Panc1 (cell line): ENCODE measurements at regions not wholly inside any gene's neighbourhood (a gene's known extent, or its start where the extent isn't known, plus 50 kb on each side); places are given as distances from the start of the nearest gene placed in this dataset.

Source experiments
- ATAC-seq: fragments of 200-7000 bp; cut with Tn5 transposase; 2 replicates; pipeline ENCODE4 v1.9.1; 2020; ENCODE audit warnings: mild to moderate bottlenecking, moderate library complexity
- BruUV-seq: library from RNA; stranded (reverse); fragments of 400-500 nt; replicated peaks from 2 replicates; lab custom pipeline; 2021; lab: Mats Ljungman, UMichigan
- CTCF ChIA-PET: fragments of 300-600 bp; sonication (Branson Sonifier 250); formaldehyde crosslinking; loops from one replicate; lab custom pipeline; 2022; ENCODE audit warnings: antibody characterized with exemption; lab: Charles Lee
- POLR2A ChIA-PET: fragments of 300-600 bp; sonication (Branson Sonifier 250); formaldehyde crosslinking; loops from one replicate; lab custom pipeline; 2022; ENCODE audit warnings: antibody characterized with exemption; lab: Charles Lee
- DNase-seq: peaks from one replicate; pipeline ENCODE4 v3.0.0-alpha.2; 2010; ENCODE audit warnings: low read depth, low spot score
- H3K27ac ChIP-seq: 2 replicates; pipeline ENCODE4 v1.5.1; 2011; ENCODE audit warnings: mild to moderate bottlenecking, low read length, inconsistent platforms
- H3K27me3 ChIP-seq: fragments of 200-500 bp; sonication (Bioruptor generic); 2 replicates; pipeline ENCODE4 v1.6.0; 2014; ENCODE audit warnings: low read length, inconsistent platforms; ENCODE audit not compliant: control insufficient read depth, insufficient read depth
- H3K36me3 ChIP-seq: fragments of 200-500 bp; sonication (Bioruptor generic); 2 replicates; pipeline ENCODE4 v1.5.1; 2014; ENCODE audit warnings: inconsistent platforms, mild to moderate bottlenecking, low read length, moderate library complexity; ENCODE audit not compliant: control insufficient read depth, insufficient read depth
- H3K4me1 ChIP-seq: 2 replicates; pipeline ENCODE4 v1.5.1; 2011; ENCODE audit warnings: inconsistent platforms, mild to moderate bottlenecking, low read length, moderate library complexity; ENCODE audit not compliant: control insufficient read depth, insufficient read depth
- H3K4me3 ChIP-seq, 2 experiments: 2 replicates each; pipeline ENCODE4 v1.5.1; 2011 to 2012; ENCODE audit warnings: low read depth in 2 of 2, low read length in 2 of 2, mild to moderate bottlenecking in 2 of 2, inconsistent platforms in 1 of 2, moderate library complexity in 1 of 2
- H3K9me3 ChIP-seq: fragments of 200-500 bp; sonication (Bioruptor generic); 2 replicates; pipeline ENCODE4 v1.5.1; 2014; ENCODE audit warnings: low read depth, mild to moderate bottlenecking, inconsistent platforms, low read length, moderate library complexity; ENCODE audit not compliant: control insufficient read depth, insufficient read depth
- POLR2AphosphoS5 ChIP-seq: IDR thresholded peaks from 2 replicates; pipeline ENCODE4 v1.6.1; 2012; ENCODE audit warnings: mild to moderate bottlenecking, low read depth, low read length, moderate library complexity
- SIN3A ChIP-seq: IDR thresholded peaks from 2 replicates; pipeline ENCODE4 v1.6.1; 2012; ENCODE audit warnings: low read depth, mild to moderate bottlenecking, low read length, moderate library complexity, borderline replicate concordance; ENCODE audit not compliant: insufficient read depth
- TCF7L2 ChIP-seq: IDR thresholded peaks from 2 replicates; pipeline ENCODE4 v1.6.1; 2011; ENCODE audit warnings: mild to moderate bottlenecking, low read depth, low read length, inconsistent platforms
- in situ Hi-C: cut with HindIII; loops from 2 replicates; pipeline ENCODE4 v1.10.0; 2016; ENCODE audit warnings: low sequenced_read_pairs, low pct_unique_long_range_greater_than_20kb
- intact Hi-C: fragments of 100-400 bp; cut with micrococcal nuclease; formaldehyde crosslinking; loops from one replicate; pipeline ENCODE4 v1.10.0; 2022; ENCODE audit not compliant: unreplicated experiment
- TF ChIP-seq, protein P1 (sequence below), 2 experiments: IDR thresholded peaks; 2 replicates each; pipeline ENCODE4 v1.6.1; 2011 to 2012; ENCODE audit warnings: low read depth in 2 of 2, control low read depth in 1 of 2, low read length in 1 of 2, mild to moderate bottlenecking in 1 of 2, moderate library complexity in 1 of 2; ENCODE audit not compliant: insufficient read depth in 1 of 2
- TF ChIP-seq, protein P2 (sequence below): fragments of 450-650 bp; IDR thresholded peaks from 2 replicates; pipeline ENCODE4 v1.5.1; 2017; ENCODE audit warnings: mild to moderate bottlenecking

DNA sequence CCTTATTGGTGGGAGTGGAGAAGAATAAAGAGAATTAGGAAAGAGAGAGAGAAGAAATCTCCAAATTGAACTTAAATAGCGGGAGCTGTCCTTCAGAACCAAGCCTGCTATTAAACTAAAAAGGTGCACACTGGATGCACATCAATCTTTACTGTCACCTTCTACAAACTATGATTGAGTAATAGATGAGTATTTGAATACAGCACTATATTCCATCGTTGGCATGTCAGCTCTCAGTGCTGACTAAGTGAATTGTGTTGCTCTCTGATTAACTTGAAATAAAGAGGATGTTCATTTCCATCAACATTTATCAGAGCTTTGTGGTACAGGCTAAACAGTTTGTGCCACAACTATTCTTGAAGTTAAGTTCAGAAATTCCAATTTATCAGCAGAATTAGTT is 143.7 kb upstream of the PABPC4L start:
- Histone ChIP-seq H3K9me3 (no peaks in the 10 kb centered on the region), H3K27me3 (no peaks in the 10 kb centered on the region), H3K27ac (no peak overlapping the region), H3K4me1 (no peaks in the 10 kb centered on the region), H3K36me3 (no peaks in the 10 kb centered on the region), H3K4me3 (no peak overlapping the region)
- no peak for ATAC-seq
- intact Hi-C loops (no loop called here), in situ Hi-C loops (no loop called here)
- TF ChIP-seq, protein P1, sequence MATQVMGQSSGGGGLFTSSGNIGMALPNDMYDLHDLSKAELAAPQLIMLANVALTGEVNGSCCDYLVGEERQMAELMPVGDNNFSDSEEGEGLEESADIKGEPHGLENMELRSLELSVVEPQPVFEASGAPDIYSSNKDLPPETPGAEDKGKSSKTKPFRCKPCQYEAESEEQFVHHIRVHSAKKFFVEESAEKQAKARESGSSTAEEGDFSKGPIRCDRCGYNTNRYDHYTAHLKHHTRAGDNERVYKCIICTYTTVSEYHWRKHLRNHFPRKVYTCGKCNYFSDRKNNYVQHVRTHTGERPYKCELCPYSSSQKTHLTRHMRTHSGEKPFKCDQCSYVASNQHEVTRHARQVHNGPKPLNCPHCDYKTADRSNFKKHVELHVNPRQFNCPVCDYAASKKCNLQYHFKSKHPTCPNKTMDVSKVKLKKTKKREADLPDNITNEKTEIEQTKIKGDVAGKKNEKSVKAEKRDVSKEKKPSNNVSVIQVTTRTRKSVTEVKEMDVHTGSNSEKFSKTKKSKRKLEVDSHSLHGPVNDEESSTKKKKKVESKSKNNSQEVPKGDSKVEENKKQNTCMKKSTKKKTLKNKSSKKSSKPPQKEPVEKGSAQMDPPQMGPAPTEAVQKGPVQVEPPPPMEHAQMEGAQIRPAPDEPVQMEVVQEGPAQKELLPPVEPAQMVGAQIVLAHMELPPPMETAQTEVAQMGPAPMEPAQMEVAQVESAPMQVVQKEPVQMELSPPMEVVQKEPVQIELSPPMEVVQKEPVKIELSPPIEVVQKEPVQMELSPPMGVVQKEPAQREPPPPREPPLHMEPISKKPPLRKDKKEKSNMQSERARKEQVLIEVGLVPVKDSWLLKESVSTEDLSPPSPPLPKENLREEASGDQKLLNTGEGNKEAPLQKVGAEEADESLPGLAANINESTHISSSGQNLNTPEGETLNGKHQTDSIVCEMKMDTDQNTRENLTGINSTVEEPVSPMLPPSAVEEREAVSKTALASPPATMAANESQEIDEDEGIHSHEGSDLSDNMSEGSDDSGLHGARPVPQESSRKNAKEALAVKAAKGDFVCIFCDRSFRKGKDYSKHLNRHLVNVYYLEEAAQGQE (IDR thresholded peaks at IDR 0.05; ENCODE audit: insufficient read depth in 1 of 2, low read depth in 2 of 2, low read length in 1 of 2) = no peak
- TF ChIP-seq, protein P2, sequence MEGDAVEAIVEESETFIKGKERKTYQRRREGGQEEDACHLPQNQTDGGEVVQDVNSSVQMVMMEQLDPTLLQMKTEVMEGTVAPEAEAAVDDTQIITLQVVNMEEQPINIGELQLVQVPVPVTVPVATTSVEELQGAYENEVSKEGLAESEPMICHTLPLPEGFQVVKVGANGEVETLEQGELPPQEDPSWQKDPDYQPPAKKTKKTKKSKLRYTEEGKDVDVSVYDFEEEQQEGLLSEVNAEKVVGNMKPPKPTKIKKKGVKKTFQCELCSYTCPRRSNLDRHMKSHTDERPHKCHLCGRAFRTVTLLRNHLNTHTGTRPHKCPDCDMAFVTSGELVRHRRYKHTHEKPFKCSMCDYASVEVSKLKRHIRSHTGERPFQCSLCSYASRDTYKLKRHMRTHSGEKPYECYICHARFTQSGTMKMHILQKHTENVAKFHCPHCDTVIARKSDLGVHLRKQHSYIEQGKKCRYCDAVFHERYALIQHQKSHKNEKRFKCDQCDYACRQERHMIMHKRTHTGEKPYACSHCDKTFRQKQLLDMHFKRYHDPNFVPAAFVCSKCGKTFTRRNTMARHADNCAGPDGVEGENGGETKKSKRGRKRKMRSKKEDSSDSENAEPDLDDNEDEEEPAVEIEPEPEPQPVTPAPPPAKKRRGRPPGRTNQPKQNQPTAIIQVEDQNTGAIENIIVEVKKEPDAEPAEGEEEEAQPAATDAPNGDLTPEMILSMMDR = no peak
- TF ChIP-seq POLR2AphosphoS5 = no peak
- no peak for TF ChIP-seq SIN3A
- TF ChIP-seq TCF7L2 = no peak
- ChIA-PET CTCF (no interaction called here), POLR2A (no interaction called here)
- no peak for DNase-seq
- no TSS peak for BruUV-seq

DNA sequence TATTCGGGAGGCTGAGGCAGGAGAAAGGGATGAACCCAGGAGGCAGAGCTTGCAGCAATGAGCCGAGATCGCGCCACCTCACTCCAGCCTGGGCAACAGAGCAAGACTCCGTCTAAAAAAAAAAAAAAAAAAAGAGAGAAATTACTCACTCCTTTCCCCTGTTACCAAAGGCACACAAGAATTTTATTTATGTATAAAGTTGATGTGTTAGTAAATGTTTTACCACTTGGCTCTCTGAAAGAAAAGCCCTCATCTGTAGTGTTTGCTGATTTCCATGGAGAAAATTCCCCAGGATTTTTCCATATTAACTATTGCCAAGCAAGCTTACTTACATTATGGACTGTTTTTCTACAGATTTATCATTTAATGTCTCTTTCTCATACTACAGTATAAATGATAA is 142.1 kb upstream of the PABPC4L start:
- CTCF ChIA-PET = no interaction called here
- no peak overlapping the region for H3K4me3 ChIP-seq
- H3K27me3 ChIP-seq = no peaks in the 10 kb centered on the region
- intact Hi-C loops = no loop called here
- no peaks in the 10 kb centered on the region for H3K36me3 ChIP-seq
- ATAC-seq (no peak), DNase-seq (no peak)
- no peak for TF ChIP-seq SIN3A
- TF ChIP-seq, protein P2 = no peak
- no peak for TF ChIP-seq POLR2AphosphoS5
- TF ChIP-seq, protein P1 (IDR thresholded peaks at IDR 0.05; ENCODE audit: insufficient read depth in 1 of 2, low read depth in 2 of 2, low read length in 1 of 2) = no peak
- no peak for TF ChIP-seq TCF7L2
- H3K27ac ChIP-seq = no peak overlapping the region
- in situ Hi-C loops = no loop called here
- H3K4me1 ChIP-seq = no peaks in the 10 kb centered on the region
- H3K9me3 ChIP-seq = no peaks in the 10 kb centered on the region
- no TSS peak for BruUV-seq
- POLR2A ChIA-PET = no interaction called here
